Ascending aorta (tissue), 2 donors: ENCODE measurements at regions not wholly inside any gene's neighbourhood (a gene's known extent, or its start where the extent isn't known, plus 50 kb on each side); places are given as distances from the start of the nearest gene placed in this dataset.

Experiments
- DNase-seq, 2 donors: peaks; one replicate each; pipeline ENCODE4 v3.0.0-alpha.2; 2019; ENCODE audit warnings: low spot score in 2 of 2
- H3K27ac ChIP-seq, 2 donors: fragments of 200-600 bp; sonication (generic); one replicate each; pipeline ENCODE4 v1.5.1; 2016 to 2017; ENCODE audit warnings: mild to moderate bottlenecking in 1 of 2
- H3K27me3 ChIP-seq: fragments of 200-600 bp; sonication (generic); one replicate; pipeline ENCODE4 v1.5.1; 2017
- H3K36me3 ChIP-seq, 2 donors: fragments of 200-600 bp; sonication (generic); one replicate each; pipeline ENCODE4 v1.5.1; 2016
- H3K4me1 ChIP-seq, 2 donors: fragments of 200-600 bp; sonication (generic); one replicate each; pipeline ENCODE4 v1.5.1; 2016 to 2017; ENCODE audit warnings: mild to moderate bottlenecking in 1 of 2
- H3K4me3 ChIP-seq, 2 donors: fragments of 200-600 bp; sonication (generic); one replicate each; pipeline ENCODE4 v1.5.1; 2016 to 2017; ENCODE audit warnings: mild to moderate bottlenecking in 1 of 2
- H3K9me3 ChIP-seq, 2 donors: fragments of 200-600 bp; sonication (generic); one replicate each; pipeline ENCODE4 v1.5.1; 2016
- CTCF ChIP-seq, 3 experiments: fragments of 200-600 bp in 2 of 3; fragments of 450-650 bp in 1 of 3; sonication (generic) in 2 of 3; IDR thresholded peaks; one replicate each; pipeline ENCODE4 v1.5.1; 2016 to 2019; ENCODE audit warnings: antibody characterized with exemption in 3 of 3, mild to moderate bottlenecking in 1 of 3, moderate library complexity in 1 of 3
- intact Hi-C: fragments of 100-400 bp; cut with DNase I; formaldehyde crosslinking; loops from one replicate; pipeline ENCODE4 v1.15.1; 2023

GRCh38 chr14:104238424-104239184 lies 100.2 kb downstream of the KIF26A start:
- no peak for TF ChIP-seq CTCF (IDR thresholded peaks at IDR 0.05)
- no peaks in the 10 kb centered on the region for H3K4me1 ChIP-seq
- H3K27ac ChIP-seq, result no peak overlapping the region
- peaks cover 8 to 9% of the 10 kb centered on the region in 2 donors for H3K9me3 ChIP-seq
- intact Hi-C loops, result no loop called here
- H3K4me3 ChIP-seq, result no peak overlapping the region
- H3K27me3 ChIP-seq, result no peaks in the 10 kb centered on the region
- H3K36me3 ChIP-seq, result no peaks in the 10 kb centered on the region
- DNase-seq, result peak in 1 of 2 donors; percentile 33

- Histone ChIP-seq H3K9me3 (peaks cover 2 to 4% of the 10 kb centered on the region in 2 donors), H3K4me1 (no peaks in the 10 kb centered on the region), H3K36me3 (no peaks in the 10 kb centered on the region), H3K4me3 (no peak overlapping the region), H3K27me3 (no peaks in the 10 kb centered on the region), H3K27ac (no peak overlapping the region)
- DNase-seq, result no peak
- no peak for TF ChIP-seq CTCF (IDR thresholded peaks at IDR 0.05)
- intact Hi-C loops, result no loop called here
Observed at GRCh38 chr14:104239185-104239775, 100.9 kb downstream of the KIF26A start.

- no peak overlapping the region for H3K27ac ChIP-seq
- intact Hi-C loops, result no loop called here
- H3K9me3 ChIP-seq, result no peaks in the 10 kb centered on the region
- DNase-seq, result peak in 1 of 2 donors; percentile 51
- no peaks in the 10 kb centered on the region for H3K4me1 ChIP-seq
- TF ChIP-seq CTCF (IDR thresholded peaks at IDR 0.05), result no peak
- H3K36me3 ChIP-seq, result no peaks in the 10 kb centered on the region
- no peaks in the 10 kb centered on the region for H3K27me3 ChIP-seq
- no peak overlapping the region for H3K4me3 ChIP-seq
Observed at GRCh38 chr14:104239861-104240301, 101.5 kb downstream of the KIF26A start.

- Histone ChIP-seq H3K36me3 (no peaks in the 10 kb centered on the region), H3K9me3 (no peaks in the 10 kb centered on the region), H3K4me3 (no peak overlapping the region), H3K4me1 (no peaks in the 10 kb centered on the region), H3K27me3 (no peaks in the 10 kb centered on the region), H3K27ac (no peak overlapping the region)
- peak in 1 of 2 donors; percentile 31 for DNase-seq
- TF ChIP-seq CTCF (IDR thresholded peaks at IDR 0.05), result no peak
- intact Hi-C loops, result no loop called here
Observed at GRCh38 chr14:104240434-104241157, 102.2 kb downstream of the KIF26A start.

GRCh38 chr14:104243200-104243599 lies 104.8 kb downstream of the KIF26A start:
- H3K4me3 ChIP-seq, result no peak overlapping the region
- DNase-seq, result no peak
- no peak for TF ChIP-seq CTCF (IDR thresholded peaks at IDR 0.05)
- no peaks in the 10 kb centered on the region for H3K9me3 ChIP-seq
- H3K36me3 ChIP-seq, result no peaks in the 10 kb centered on the region
- no peaks in the 10 kb centered on the region for H3K4me1 ChIP-seq
- no peak overlapping the region for H3K27ac ChIP-seq
- intact Hi-C loops, result no loop called here
- no peaks in the 10 kb centered on the region for H3K27me3 ChIP-seq
